ENCODE measurements at regions not wholly inside any gene's neighbourhood (a gene's known extent, or its start where the extent isn't known, plus 50 kb on each side); places are given as distances from the start of the nearest gene placed in this dataset.

DNA sequence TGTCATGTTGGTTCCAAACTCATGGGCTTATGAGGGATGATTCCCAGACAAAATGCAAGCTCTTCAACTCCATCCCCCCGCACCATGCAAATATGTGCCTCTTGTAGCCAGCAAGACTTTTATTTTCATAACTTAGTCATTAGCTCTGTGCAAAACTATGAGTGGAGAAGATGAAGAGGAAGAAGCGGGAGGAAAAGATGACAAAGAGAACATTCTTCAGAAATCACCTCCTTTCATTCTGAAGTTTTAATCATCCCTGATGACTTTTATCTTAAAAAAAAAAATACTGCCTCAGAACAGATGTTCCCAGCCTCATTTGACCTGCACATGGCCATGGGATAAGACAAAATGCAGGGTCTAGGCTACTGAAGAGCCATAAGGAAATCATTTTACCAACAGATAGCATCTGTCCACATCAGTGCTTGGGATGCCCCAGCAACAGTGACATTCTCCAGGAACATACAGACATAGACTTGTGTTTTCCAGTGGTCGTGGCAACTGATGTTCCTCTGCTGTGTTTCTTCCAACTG lies 145.5 kb downstream of the WNT5A start:
- no peak for DNase-seq

DNA sequence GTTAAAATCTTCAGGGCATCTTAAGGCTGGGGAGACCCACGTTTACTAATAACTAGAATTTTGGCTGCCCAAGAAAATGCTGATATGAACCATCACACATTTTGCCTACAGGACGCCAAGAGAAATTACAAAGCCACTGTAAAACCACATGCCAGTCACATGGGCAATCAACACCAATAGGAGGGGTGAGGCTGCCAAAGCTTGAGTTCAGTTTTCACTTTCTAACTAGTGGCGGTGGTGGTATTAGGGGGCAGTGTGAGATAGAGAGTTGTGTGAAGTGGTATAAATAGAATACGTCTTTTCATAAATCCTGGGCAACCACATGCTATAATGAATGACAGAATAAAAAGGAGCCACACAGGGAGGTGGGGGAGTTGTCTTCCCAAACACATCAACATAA lies 147.3 kb downstream of the WNT5A start:
- DNase-seq, result no peak

DNA sequence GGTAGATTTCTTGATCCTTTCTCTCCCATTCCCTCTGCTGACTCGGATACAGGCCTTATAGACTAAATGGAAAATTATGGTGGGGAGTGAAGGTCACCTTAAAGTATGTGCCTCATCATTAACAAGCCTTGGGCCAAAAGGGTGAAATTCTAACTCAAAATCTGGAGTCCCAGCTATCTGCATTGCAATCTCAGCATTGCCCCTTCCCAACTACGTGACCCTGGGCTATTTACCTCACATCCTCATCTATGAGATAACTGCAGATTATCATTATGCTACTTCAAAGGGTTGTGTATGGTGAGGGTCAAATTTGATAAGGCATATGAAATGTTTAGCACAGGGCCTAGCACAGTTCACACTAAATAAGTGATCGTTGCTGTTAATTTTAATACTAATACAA lies 147.7 kb downstream of the WNT5A start:
- DNase-seq, result no peak

DNA sequence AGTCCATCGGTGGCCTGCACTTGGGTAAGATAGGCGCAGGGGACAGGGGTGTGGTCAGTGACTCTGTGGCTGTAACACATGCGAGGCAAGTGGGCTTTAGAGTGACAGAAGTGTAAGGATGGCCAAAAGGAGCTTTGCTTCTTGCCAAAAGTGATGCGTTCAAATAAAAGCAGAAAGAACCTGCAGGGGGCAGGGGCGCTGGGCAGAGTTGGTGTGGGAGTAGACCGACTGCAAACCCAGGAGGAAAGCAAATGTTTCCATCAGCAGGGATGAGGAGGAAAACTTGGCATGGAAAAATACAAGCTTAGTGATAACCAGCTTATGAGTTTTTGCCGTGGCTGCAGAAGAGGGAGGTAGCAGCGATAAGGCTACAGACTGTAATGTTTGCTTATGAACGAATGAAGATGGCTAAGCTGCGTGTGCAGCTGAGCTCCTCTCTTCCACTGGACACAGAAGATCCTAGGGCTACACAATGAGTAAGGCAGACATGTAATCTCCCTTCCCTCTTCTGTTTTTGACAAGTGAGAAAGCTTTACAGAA lies 149.4 kb downstream of the WNT5A start:
- DNase-seq, result no peak

DNA sequence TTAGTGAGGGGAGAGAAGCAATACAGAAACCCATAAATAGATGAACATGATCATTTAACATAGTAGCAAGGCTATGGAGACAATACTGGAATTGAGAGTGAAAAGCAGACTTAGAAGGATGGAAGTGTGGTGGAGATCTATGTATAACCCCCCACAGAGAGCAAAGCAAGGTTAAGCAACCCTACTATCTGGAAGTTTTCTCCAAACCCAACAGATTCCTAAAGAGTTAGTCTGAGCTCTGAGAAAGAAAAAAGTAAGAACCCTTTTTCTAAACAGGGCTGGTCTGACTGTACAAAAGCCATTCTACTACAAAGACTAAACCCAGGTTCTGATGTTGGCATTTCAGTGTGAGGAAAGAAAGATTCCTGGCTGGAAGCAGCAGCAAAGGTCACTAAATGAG lies 153.2 kb downstream of the WNT5A start:
- DNase-seq, result no peak

DNA sequence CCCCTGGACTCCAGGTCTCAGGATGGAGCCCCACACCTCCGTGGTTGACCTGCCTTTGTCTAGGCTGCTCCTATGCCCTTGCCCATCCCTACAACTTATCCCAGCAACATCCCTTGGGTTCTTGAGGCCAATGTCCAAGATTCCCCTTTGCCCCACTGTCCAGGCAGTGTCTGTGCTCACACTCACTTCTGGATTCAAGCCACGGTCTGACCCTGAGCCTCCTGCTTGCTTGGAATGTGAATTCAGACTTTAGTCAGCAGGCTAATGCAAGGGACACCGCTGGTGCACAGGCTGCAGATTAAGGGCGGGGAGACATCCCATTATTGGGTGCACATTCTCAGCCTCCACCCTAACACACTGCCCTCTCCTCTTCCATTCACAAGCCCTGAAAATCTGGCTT lies 154.1 kb downstream of the WNT5A start:
- DNase-seq, result no peak

DNA sequence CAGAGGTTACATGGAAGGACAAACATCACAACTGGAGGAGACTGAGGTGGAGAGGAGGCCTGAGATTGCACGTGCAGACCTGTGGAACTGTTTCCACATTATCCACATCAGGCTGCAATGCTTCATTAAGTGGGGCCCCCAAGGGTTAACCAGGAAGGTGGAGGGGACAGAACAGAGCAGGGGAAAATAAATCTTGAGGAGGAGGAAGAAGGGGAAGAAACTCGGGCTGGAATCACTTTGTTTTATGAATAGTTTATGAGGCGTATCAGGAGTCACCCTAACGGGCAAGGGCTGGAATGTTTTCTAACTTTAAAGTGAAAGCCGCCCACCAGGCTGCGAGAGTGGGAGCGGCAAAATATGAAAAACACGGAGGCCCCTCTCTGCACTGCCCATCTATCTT lies 154.9 kb downstream of the WNT5A start:
- DNase-seq, result no peak

DNA sequence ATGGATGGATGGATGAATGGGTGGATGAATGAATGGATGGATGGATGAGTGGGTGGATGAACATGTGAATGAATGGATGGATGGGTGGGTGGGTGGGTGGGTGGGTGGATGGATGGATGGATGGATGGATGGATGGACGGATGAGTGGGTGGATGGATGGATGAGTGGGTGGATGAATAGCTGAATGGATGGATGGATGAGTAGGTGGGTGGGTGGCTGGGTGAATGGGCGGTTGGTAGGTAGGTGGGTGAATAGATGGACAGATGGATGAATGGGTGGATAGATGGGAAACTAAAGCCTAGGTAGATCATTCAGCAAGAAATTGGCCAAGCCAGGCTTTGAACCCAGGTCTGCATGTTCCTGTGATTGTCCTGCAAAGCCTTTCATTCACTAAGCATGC lies 155.6 kb downstream of the WNT5A start:
- DNase-seq, result no peak

DNA sequence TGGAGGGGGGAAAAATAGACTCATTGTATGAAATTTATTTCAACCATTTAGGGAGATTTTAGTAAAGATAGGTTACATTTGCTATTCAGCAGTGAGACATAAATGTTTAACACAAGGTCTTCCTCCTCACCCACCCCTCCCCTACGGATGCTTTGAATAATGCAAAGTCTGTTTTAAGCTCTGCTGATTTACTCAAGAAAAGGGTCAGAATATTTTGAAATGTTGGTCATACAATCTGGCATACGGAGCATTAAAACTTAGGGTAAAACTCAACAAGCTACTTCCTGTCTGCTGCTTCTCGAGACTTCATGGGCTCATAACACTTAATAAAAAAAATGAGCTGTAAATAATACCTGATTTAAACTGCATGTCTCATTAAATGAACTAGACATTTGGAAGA lies 156.3 kb downstream of the WNT5A start:
- DNase-seq, result no peak

DNA sequence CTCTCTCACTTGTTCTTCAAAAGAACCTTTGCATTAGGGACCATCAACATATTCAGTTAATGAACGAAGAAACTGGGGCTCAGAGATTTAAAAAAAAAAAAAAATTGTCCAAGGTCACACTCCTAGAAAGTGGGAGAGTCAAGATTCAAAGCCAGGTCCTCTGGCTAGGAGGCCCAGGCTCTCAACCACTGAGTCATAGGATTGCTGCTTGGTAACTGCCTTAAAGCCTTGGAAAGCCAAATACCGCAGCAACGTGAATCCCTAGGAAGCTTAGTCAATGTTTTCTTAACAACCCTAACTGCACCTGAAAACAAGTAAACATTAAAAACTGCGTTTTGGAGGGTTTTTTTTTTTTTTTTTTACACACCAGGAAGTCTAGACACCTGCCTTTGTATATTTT lies 156.8 kb downstream of the WNT5A start:
- no peak for DNase-seq

DNA sequence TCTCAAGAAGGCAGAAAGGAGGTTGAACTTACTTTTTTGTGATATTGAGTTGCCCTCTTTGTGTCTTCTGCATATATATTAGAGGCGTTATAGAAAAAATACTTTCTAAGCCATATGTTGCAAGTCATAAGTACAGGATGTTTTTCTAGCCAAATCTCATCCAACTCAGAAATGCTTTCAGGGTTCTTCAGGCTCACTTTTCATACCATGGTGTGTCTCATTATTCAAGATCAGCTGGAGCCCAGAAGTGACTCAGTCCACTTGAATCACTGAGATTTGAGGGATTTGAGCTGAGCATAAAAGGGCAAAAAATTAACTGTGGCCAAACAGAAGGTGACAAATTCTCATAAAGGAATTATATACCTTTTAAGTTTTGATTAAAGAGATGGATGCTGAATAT lies 157.3 kb downstream of the WNT5A start:
- no peak for DNase-seq

DNA sequence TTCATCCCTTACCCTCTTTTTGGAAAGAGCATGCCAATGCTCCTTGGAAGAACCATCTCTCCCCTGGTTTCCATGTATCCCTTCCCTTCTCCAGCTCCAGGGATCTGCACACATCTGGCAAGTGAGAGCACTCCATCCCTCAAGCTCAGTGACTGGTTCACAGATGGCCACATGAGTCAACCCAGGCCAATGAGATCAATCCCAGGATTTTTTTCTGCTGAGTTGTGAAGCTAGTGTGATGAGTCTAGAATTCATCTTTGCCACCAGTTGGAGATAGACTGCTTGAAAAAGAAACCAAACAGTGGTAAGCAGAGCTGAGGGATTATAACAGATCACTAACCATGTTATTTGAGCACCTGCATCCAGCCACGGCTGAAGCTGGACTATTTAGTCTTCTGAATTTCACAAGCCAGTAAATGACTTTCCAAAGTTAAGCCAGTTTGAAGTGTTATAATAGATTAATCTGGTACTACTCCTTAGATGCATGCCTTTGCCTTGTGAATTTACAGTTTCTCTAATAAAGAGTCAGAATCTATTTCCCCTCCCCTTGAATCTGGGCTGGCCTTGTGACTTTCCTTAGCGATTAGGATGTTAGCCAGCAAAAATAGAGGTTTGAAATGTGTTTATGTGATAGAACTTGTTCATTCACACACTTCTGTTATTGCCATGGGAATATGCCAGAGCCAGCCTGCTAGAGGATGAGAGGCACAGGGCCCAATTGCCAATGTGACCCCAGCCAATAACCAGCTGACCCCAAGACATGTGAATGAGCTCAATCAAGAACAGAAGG lies 159.8 kb downstream of the WNT5A start:
- DNase-seq, result no peak

DNA sequence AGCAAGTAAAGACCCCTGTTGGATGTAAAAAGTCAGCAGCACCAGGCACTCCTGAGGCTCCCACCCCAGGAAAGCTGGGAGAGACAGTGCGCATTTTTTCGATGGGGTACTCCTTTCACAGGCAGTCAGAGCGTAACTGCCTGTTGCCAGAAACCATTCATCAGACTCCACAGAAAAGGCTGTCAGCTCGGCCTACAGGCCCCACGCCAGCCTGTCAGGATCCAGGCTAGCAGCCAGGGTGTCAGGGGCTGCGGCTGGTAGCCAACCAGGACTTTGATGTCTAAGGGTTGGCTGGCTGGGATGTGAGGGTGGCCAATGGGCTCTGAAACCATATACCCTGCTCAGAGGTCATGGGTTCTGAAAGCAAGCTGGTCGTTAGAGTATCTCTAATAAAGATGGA lies 164.5 kb downstream of the WNT5A start:
- DNase-seq, result no peak

DNA sequence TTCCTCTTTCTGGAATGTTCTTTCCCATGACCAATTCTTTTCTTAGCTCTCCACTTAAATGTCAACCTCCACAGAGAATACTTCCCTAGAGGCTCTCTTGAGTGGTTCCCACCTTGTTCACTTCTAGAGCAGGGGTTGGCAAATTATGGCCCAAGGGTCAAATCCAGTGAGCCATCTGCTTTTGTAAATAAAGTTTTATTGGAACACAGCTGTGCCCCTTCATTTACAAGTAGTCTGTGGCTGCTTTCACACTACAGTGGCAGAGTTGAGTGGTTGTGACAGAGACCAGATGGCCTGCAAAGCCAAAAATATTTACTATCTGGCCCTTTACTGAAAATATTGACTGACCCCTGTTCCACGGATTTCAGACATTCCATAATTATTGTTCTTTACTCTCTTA lies 166.2 kb downstream of the WNT5A start:
- DNase-seq, result no peak

DNA sequence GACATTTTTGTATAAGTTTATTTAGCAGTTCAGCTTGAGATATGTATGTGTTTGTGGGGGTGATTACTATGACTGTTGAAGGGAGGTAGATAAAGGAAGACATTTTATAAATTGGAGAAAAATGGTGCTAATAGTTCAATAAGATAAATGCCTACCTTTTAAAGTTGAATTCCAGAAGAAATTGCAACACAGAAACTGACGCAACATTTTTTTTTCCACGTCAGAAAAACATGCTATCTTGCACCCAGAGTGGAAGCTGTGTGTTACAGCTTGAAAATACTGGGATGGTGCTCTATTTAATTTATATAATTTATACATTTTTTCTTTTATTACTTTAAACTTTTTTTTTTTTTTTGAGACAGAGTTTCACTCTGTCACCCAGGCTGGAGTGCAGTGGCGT lies 171.7 kb downstream of the WNT5A start:
- DNase-seq, result no peak

DNA sequence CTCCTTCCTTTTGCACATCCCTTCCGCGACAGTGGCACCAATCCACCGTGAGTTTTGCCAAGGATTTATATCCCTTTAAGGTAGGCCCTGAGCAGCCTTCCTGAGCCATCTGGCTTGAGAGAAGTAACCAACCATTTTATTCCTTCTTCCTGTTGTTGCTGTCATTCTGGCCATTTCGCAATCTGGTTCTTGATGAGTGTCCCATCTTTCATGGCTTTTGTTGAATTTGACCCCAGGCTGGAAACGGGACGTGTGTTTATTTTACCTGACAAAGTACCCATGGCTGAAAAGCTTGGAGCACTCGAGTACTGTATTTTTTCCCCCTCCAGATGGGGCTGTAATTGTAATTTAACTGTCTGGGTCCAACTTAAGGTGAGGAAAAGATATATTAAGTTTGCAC lies 173.4 kb downstream of the WNT5A start:
- no peak for DNase-seq

DNA sequence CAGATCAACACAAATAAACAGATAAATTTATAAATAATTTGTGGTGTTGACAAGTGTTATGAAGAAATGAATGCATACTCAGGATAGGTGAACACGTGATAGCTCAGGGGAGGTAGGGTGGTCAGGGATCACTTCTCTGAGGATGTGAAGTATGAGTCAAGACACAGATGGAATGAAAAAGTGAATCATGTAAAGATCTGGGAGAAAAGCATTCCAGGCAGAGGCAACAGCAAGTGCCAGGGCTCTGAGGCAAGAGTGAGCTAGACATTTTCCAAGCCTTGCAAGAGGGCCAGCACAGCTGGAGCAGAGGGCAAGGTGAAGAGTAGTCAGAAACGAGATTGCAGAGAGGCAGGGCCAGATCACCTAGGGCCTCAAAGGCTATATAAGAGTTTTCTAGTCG lies 177.8 kb downstream of the WNT5A start:
- no peak for DNase-seq

DNA sequence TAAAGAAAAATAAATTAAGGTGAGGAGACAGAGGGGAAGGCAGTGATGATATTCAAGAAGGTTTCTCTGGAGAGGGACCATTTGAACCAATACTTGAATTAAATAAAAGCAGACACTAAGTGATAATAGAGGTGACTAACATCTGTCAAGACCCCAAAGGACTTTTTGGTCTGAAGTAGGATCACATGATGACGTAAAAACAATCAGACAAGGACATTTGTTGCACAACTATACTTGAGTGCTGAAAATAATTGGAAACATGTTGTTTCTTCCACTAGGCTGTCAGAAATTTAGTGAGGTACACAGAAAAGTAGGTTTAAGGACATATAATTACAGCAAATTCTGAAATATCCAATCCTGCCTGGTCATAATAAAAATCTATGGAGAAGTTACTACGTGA lies 179.5 kb downstream of the WNT5A start:
- no peak for DNase-seq

DNA sequence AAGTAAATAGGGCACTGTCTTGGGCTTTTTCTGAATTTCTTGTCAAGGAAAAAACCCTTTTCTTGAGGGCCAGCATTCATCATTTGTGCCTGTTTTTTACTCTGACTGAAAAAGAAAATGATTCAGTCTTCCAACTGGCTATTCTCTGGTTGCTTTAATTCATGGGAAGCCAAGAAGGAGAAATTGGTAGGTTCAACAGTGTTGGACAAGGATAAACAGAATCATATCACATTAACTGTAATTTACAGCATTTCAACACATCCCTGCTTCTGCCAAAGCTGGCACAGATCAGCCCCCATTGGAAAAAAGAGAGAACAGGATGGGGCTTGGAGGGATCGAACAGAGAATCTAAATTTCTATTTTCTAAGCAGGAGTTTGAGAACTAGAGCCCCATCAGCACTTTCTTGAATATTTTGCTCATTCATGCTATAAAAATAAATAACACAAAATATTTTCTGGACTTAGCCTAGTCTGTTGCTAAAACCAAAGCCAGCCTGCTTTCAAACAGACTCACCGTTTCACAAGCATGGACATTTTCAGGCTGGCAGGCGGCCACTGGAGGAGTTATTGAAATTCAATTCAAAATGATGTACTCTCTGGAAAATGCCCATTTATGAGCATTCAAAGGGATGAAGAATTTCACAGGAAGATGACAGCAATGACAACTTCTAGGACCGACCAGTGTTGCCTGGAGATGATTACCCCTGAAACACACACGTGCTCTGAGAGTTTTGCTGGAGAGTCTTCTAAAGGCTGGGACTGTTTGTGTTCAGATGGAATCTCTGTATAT lies 181.2 kb downstream of the WNT5A start:
- peak; percentile 56 for DNase-seq

DNA sequence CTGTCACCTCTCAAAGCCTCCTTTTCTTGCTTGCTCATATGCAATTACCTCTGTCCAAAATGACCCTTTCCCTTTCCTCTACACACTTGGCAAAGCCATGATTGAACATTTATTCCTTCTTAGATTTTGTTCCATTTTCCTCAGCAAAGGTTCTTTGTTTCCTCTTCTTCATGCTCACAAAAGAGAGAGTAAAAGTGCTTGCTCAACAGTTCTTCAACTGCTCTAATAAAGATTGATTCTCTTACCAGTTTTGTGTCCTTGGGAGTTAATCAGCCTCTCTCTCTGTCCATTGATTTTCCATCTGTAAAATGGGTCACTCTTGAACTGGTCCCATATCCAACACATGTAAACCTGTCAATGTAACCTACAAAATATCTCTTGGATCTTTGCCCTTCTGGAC lies 186.4 kb downstream of the WNT5A start:
- no peak for DNase-seq

DNA sequence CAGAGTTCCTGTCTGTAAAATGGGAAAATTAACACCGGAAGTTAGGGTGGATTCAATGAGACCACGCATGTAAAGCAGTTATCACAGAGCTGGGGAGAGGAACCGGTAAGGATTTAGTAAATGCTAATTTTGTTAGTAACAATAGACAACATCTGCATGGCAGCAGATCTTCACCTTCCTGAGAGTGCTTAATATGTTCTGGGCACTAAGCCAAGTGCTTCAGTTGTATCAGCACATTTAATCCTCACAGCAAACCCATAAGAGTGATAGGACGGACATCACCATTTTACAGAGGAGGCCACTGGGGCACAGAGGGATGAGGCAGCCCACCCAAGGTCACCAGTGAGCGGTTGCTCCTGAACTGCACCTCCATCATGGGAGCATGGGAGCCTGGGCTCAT lies 189.4 kb downstream of the WNT5A start:
- DNase-seq, result no peak

DNA sequence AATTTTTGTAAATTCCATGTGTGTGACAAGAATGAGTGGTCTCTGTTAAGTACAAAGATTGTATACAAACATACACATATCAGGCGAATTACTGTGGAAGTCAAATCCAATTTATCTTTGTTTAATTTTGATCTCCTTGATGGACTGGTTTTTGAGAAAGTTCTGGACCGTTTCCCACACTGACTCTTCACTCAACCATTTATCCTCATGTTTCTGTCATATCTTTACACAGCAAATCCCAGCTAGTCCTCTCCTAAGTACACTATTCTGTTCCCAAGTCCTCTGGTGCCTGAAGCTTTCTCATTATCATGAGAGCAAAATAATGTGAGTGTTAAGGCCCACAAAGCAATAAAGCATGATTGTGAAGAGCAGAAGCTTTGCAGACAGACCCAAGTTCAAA lies 189.9 kb downstream of the WNT5A start:
- DNase-seq, result no peak

DNA sequence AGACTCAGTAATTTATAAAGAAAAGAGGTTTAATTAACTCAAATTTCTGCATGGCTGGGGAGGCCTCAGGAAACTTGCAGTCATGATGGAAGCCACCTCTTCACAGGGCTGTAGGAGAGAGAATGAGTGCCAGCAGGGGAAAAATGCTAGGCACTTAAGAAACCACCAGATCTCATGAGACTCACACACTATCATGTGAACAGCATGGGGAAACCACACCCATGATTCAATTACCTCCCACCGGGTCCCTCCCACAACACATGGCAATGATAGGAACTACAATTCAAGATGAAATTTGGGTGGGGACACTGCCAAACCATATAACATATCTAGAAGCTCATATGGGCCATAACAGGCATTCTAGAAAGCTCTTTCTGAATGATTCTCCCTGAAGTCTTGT lies 190.3 kb downstream of the WNT5A start:
- no peak for DNase-seq

DNA sequence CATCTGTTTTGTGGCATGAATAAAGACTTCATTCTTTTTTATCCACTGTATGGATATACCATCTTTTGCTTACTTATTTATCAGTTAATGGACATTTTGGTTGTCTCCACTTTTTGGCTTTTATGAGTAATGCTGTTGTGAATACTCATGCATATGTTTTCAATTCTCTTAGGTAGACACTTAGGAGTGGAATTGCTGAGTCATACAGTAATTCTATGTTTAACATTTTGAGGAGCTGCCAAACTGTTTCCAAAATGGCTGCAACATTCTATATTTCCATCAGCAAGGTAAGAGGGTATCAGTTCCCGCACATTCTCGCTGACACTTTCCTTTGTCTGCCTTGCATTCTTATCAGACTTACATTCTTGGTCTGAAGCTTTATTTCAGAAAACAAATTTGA lies 191.1 kb downstream of the WNT5A start:
- no peak for DNase-seq

All from right forelimb (tissue), 1 donor.